HepG2 (cell line): ENCODE measurements at regions not wholly inside any gene's neighbourhood (a gene's known extent, or its start where the extent isn't known, plus 50 kb on each side); places are given as distances from the start of the nearest gene placed in this dataset.

ENCODE experiments used
- PHF21A ChIP-seq: sonication (generic); formaldehyde crosslinking; IDR thresholded peaks from 2 replicates; pipeline ENCODE4 v1.5.0; 2020; ENCODE audit warnings: mild to moderate bottlenecking, missing genetic modification reagents
- REST ChIP-seq, 2 experiments: IDR thresholded peaks; 2 replicates each; pipeline ENCODE4 v1.6.1; 2011 to 2012; ENCODE audit warnings: low read length in 2 of 2, borderline replicate concordance in 1 of 2, low read depth in 1 of 2, mild to moderate bottlenecking in 1 of 2, moderate library complexity in 1 of 2
- ZNF142 ChIP-seq: sonication (generic); formaldehyde crosslinking; IDR thresholded peaks from 2 replicates; pipeline ENCODE4 v1.4.0; 2020; ENCODE audit warnings: missing genetic modification reagents

- TF ChIP-seq REST (IDR thresholded peaks at IDR 0.05; ENCODE audit: borderline replicate concordance in 1 of 2, low read depth in 1 of 2, low read length in 2 of 2) (no peak), ZNF142 (CRISPR knock-in tag) (no peak), PHF21A (CRISPR knock-in tag) (no peak)
Observed at GRCh38 chr18:79586436-79587225, 93.0 kb upstream of the CTDP1 start.
